ENCODE measurements at regions not wholly inside any gene's neighbourhood (a gene's known extent, or its start where the extent isn't known, plus 50 kb on each side); places are given as distances from the start of the nearest gene placed in this dataset.

- no peak for DNase-seq (ENCODE audit: low spot score)
- no TSS peak for BruUV-seq (replicated peaks)
- Histone ChIP-seq H3K9me3 (ENCODE audit: low read length) (no peaks in the 10 kb centered on the region), H4K20me1 (ENCODE audit: insufficient read depth, low read length) (no peaks in the 10 kb centered on the region), H3K9me2 (ENCODE audit: insufficient read depth, low read length) (no peaks in the 10 kb centered on the region), H2AFZ (ENCODE audit: low read length) (no peak overlapping the region), H3K4me2 (ENCODE audit: low read length) (no peak overlapping the region), H3K79me2 (ENCODE audit: insufficient read depth, low read depth, low read length) (no peaks in the 10 kb centered on the region), H3K36me3 (ENCODE audit: insufficient read depth, low read length) (no peaks in the 10 kb centered on the region), H3K4me1 (ENCODE audit: insufficient read depth, low read length, poor library complexity, severe bottlenecking) (no peaks in the 10 kb centered on the region), H3K27ac (ENCODE audit: low read depth, low read length, poor library complexity, severe bottlenecking) (no peak overlapping the region), H3K4me3 (ENCODE audit: low read depth, low read length, poor library complexity, severe bottlenecking) (no peak overlapping the region)
- POLR2A ChIA-PET = no interaction called here
- intact Hi-C loops (cut with micrococcal nuclease; ENCODE audit: unreplicated experiment) = no loop called here
- TF ChIP-seq EZH2phosphoT487 (IDR thresholded peaks at IDR 0.05; ENCODE audit: borderline replicate concordance, low read depth, low read length) = no peak
- no peak for TF ChIP-seq CTCF (conservative IDR thresholded peaks at IDR 0.05; ENCODE audit: low read length)
- CTCF ChIA-PET (ENCODE audit: unreplicated experiment) = no interaction called here
Observed at GRCh38 chr13:44181931-44182330, 191.7 kb upstream of the SERP2 start.

- intact Hi-C loops (cut with micrococcal nuclease; ENCODE audit: unreplicated experiment) = no loop called here
- no TSS peak for BruUV-seq (replicated peaks)
- no peak for DNase-seq (ENCODE audit: low spot score)
- no peaks in the 10 kb centered on the region for H3K36me3 ChIP-seq (ENCODE audit: insufficient read depth, low read length)
- ChIA-PET POLR2A (no interaction called here), CTCF (ENCODE audit: unreplicated experiment) (no interaction called here)
- H3K27ac ChIP-seq (ENCODE audit: low read depth, low read length, poor library complexity, severe bottlenecking) = no peak overlapping the region
- TF ChIP-seq EZH2phosphoT487 (IDR thresholded peaks at IDR 0.05; ENCODE audit: borderline replicate concordance, low read depth, low read length) = no peak
- TF ChIP-seq CTCF (conservative IDR thresholded peaks at IDR 0.05; ENCODE audit: low read length) = no peak
- H3K79me2 ChIP-seq (ENCODE audit: insufficient read depth, low read depth, low read length) = no peaks in the 10 kb centered on the region
- H3K4me1 ChIP-seq (ENCODE audit: insufficient read depth, low read length, poor library complexity, severe bottlenecking) = no peaks in the 10 kb centered on the region
- H2AFZ ChIP-seq (ENCODE audit: low read length) = no peak overlapping the region
- H3K4me3 ChIP-seq (ENCODE audit: low read depth, low read length, poor library complexity, severe bottlenecking) = no peak overlapping the region
- H3K9me2 ChIP-seq (ENCODE audit: insufficient read depth, low read length) = no peaks in the 10 kb centered on the region
- no peaks in the 10 kb centered on the region for H4K20me1 ChIP-seq (ENCODE audit: insufficient read depth, low read length)
- H3K4me2 ChIP-seq (ENCODE audit: low read length) = no peak overlapping the region
- no peaks in the 10 kb centered on the region for H3K9me3 ChIP-seq (ENCODE audit: low read length)
Observed at GRCh38 chr13:44184740-44185139, 188.9 kb upstream of the SERP2 start.

DNA sequence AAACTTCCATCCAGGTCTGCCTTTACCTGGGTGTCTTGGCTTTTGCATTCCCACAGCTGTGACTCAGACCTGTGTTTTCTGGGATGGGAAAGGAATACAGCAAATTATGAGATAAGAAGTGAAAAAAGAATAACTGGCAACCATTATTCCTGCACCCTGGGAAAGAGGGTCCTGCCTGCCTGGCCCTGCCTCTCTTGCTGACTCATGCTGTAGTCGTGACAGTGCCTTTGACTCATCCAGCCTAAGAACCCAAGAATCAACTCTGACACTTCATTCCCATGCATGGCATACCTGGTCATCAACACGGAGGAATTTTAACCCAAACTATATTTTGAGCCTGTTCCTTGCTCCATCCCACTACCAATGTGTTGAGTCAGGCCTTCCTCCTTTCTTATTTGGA is 185.4 kb upstream of the SERP2 start:
- no peak overlapping the region for H3K4me3 ChIP-seq (ENCODE audit: low read depth, low read length, poor library complexity, severe bottlenecking)
- intact Hi-C loops (cut with micrococcal nuclease; ENCODE audit: unreplicated experiment) = no loop called here

More for the DNA sequence above, 185.4 kb upstream of the SERP2 start:
- no peak for DNase-seq (ENCODE audit: low spot score)
- no peaks in the 10 kb centered on the region for H3K79me2 ChIP-seq (ENCODE audit: insufficient read depth, low read depth, low read length)
- no peaks in the 10 kb centered on the region for H4K20me1 ChIP-seq (ENCODE audit: insufficient read depth, low read length)
- H3K4me1 ChIP-seq (ENCODE audit: insufficient read depth, low read length, poor library complexity, severe bottlenecking) = no peaks in the 10 kb centered on the region
- CTCF ChIA-PET (ENCODE audit: unreplicated experiment) = no interaction called here
- H3K9me3 ChIP-seq (ENCODE audit: low read length) = no peaks in the 10 kb centered on the region
- H3K4me2 ChIP-seq (ENCODE audit: low read length) = no peak overlapping the region
- BruUV-seq (replicated peaks) = no TSS peak
- H3K9me2 ChIP-seq (ENCODE audit: insufficient read depth, low read length) = no peaks in the 10 kb centered on the region
- H3K27ac ChIP-seq (ENCODE audit: low read depth, low read length, poor library complexity, severe bottlenecking) = no peak overlapping the region
- TF ChIP-seq CTCF (conservative IDR thresholded peaks at IDR 0.05; ENCODE audit: low read length) (no peak), EZH2phosphoT487 (IDR thresholded peaks at IDR 0.05; ENCODE audit: borderline replicate concordance, low read depth, low read length) (no peak)
- POLR2A ChIA-PET = no interaction called here
- H2AFZ ChIP-seq (ENCODE audit: low read length) = no peak overlapping the region
- no peaks in the 10 kb centered on the region for H3K36me3 ChIP-seq (ENCODE audit: insufficient read depth, low read length)

All from OCI-LY7 (cell line).